Heart left ventricle (tissue), 16 donors: ENCODE measurements at regions not wholly inside any gene's neighbourhood (a gene's known extent, or its start where the extent isn't known, plus 50 kb on each side); places are given as distances from the start of the nearest gene placed in this dataset.

Experiments
- ATAC-seq, 4 donors: fragments of 200-7000 bp; cut with Tn5 transposase; one replicate each; pipeline ENCODE4 v1.9.1; 2020 to 2022; ENCODE audit warnings: moderate library complexity in 4 of 4, mild to moderate bottlenecking in 3 of 4, moderate number of reproducible peaks in 1 of 4
- DNase-seq, 5 donors: peaks; one replicate each; pipeline ENCODE4 v3.0.0-alpha.2; 2020
- H3K27ac ChIP-seq, 12 donors: fragments of 200-600 bp; sonication (generic) in 4 of 12; one replicate each; pipeline versions ENCODE4 v1.5.0 to v1.8.0; 2016 to 2022; ENCODE audit warnings: mild to moderate bottlenecking in 2 of 12
- H3K27me3 ChIP-seq, 9 donors: fragments of 200-600 bp; sonication (generic) in 2 of 9; one replicate each; pipeline versions ENCODE4 v1.5.1 to v1.8.0; 2016 to 2022; ENCODE audit warnings: mild to moderate bottlenecking in 3 of 9
- H3K36me3 ChIP-seq, 9 donors: fragments of 200-600 bp; sonication (generic) in 2 of 9; one replicate each; pipeline versions ENCODE4 v1.5.0 to v1.8.0; 2018 to 2022; ENCODE audit warnings: mild to moderate bottlenecking in 2 of 9
- H3K4me1 ChIP-seq, 12 donors: fragments of 200-600 bp; sonication (generic) in 4 of 12; one replicate each; pipeline versions ENCODE4 v1.5.0 to v1.8.0; 2016 to 2022; ENCODE audit warnings: mild to moderate bottlenecking in 3 of 12
- H3K4me3 ChIP-seq, 12 donors: fragments of 200-600 bp; sonication (generic) in 4 of 12; one replicate each; pipeline versions ENCODE4 v1.5.0 to v1.8.0; 2017 to 2022; ENCODE audit warnings: mild to moderate bottlenecking in 9 of 12, moderate library complexity in 4 of 12
- H3K9me3 ChIP-seq, 12 donors: fragments of 200-600 bp; sonication (generic) in 4 of 12; one replicate each; pipeline versions ENCODE4 v1.5.0 to v1.8.0; 2016 to 2022; ENCODE audit warnings: mild to moderate bottlenecking in 1 of 12
- POLR2A ChIP-seq, 2 donors: fragments of 450-650 bp; IDR thresholded peaks; one replicate each; pipeline ENCODE4 v1.6.1; 2017; ENCODE audit warnings: antibody characterized with exemption in 2 of 2, mild to moderate bottlenecking in 2 of 2, moderate library complexity in 2 of 2
- WGBS, 4 donors: extraction: QIAGEN DNeasy Blood & Tissue Kit in 2 of 4; methylation state at CpG; one replicate each; pipeline versions ENCODE4 v1.1.5 to v1.1.7; 2013 to 2018; 5-methylcytosine and 5-hydroxymethylcytosine counted together
- intact Hi-C, 10 donors: fragments of 100-400 bp; cut with DNase I; formaldehyde crosslinking; loops; one replicate each; pipeline versions ENCODE4 v1.11.1 to v1.14.2; 2022
- TF ChIP-seq, protein P1 (sequence below), 12 donors: fragments of 200-600 bp; sonication (generic) in 4 of 12; IDR thresholded peaks; one replicate each; pipeline versions ENCODE4 v1.5.0 to v1.8.0; 2018 to 2022; ENCODE audit warnings: antibody characterized with exemption in 12 of 12, mild to moderate bottlenecking in 5 of 12
- donor health status: ischemic (EF 13 %, LVEDD 7.1; RV severe dilation, severe dysfunction).
- donor health status: healthy with polysubstance abuse.
- donor health status: DM: no; HTN: yes; CAD: no.
- donor health status: DM: no; HTN: no; CAD: no.
- donor health status: ischemic (EF 25% LVEDD 6.9; RV normal size, moderate dysfunction).
- donor health status: ischemic (EF 25% LVEDD 5.7; RV mildly dilated, moderate dysfunction).
- donor health status: healthy.
- donor health status: DM: yes; HTN: yes; CAD: no.
- donor health status: ischemic (EF 35%, LVEDD 5.7; RV mildly dilated, moderate dysfunction).
- donor health status: nonischemic (EF 11% LVEDD 7.7; RV severe dilation, severe dysfunction).
- donor health status: DM: yes; HTN: yes; CAD: no.
- donor health status: PGD.
- donor health status: ischemic (EF 29% LVEDD 5.4; RV normal size, mild dysfunction).
- donor health status: nonischemic (EF 23%, LVEDD 6.1; RV moderate dilation, normal function).

GRCh38 chr11:91308069-91308468 lies 916.5 kb upstream of the FAT3 start:
- 55 to 78% (median 72%) methylated on average over 2 of the region's 2 CpGs for WGBS, 4 donors

GRCh38 chr11:91305402-91305801 lies 919.2 kb upstream of the FAT3 start:
- intact Hi-C loops = no loop called here
- no peak for ATAC-seq
- DNase-seq = no peak
- Histone ChIP-seq H3K4me1 (peaks cover 0 to 4% (median 0%) of the 10 kb centered on the region in 12 donors), H3K27me3 (no peaks in the 10 kb centered on the region), H3K9me3 (no peaks in the 10 kb centered on the region), H3K4me3 (no peak overlapping the region), H3K36me3 (no peaks in the 10 kb centered on the region), H3K27ac (no peak overlapping the region)
- WGBS, 4 donors = 4 to 9% (median 7%) methylated on average over 2 of the region's 2 CpGs
- TF ChIP-seq, protein P1, sequence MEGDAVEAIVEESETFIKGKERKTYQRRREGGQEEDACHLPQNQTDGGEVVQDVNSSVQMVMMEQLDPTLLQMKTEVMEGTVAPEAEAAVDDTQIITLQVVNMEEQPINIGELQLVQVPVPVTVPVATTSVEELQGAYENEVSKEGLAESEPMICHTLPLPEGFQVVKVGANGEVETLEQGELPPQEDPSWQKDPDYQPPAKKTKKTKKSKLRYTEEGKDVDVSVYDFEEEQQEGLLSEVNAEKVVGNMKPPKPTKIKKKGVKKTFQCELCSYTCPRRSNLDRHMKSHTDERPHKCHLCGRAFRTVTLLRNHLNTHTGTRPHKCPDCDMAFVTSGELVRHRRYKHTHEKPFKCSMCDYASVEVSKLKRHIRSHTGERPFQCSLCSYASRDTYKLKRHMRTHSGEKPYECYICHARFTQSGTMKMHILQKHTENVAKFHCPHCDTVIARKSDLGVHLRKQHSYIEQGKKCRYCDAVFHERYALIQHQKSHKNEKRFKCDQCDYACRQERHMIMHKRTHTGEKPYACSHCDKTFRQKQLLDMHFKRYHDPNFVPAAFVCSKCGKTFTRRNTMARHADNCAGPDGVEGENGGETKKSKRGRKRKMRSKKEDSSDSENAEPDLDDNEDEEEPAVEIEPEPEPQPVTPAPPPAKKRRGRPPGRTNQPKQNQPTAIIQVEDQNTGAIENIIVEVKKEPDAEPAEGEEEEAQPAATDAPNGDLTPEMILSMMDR (IDR thresholded peaks at IDR 0.05) = no peak
- TF ChIP-seq POLR2A (IDR thresholded peaks at IDR 0.05) = no peak

More at GRCh38 chr11:91308069-91308468, 916.5 kb upstream of the FAT3 start:
- H3K27ac ChIP-seq = no peak overlapping the region
- H3K9me3 ChIP-seq = no peaks in the 10 kb centered on the region
- DNase-seq = no peak
- intact Hi-C loops = no loop called here
- no peaks in the 10 kb centered on the region for H3K36me3 ChIP-seq
- ATAC-seq = no peak
- TF ChIP-seq, protein P1 (IDR thresholded peaks at IDR 0.05) = no peak
- no peak for TF ChIP-seq POLR2A (IDR thresholded peaks at IDR 0.05)
- no peaks in the 10 kb centered on the region for H3K27me3 ChIP-seq
- no peak overlapping the region for H3K4me3 ChIP-seq
- H3K4me1 ChIP-seq = peaks cover 0 to 4% (median 0%) of the 10 kb centered on the region in 12 donors

DNA sequence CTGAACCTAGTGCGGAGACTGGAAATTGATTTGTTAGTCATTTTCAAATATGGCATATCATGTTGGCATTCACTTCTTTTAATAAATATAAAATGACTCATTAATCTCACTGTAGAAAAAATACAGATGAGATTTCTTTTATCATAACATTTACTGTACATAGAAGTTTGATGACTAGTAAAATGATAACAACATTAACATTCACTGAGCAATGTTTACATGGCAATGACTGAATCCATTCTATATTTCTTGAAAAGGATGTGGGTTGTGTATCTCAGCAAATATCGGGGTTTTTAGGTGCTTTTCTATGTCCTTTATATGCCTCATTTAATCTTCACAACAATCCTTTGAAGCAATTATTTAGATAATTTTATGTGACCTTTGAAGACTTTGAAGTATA lies 920.9 kb upstream of the FAT3 start:
- no peaks in the 10 kb centered on the region for H3K27me3 ChIP-seq
- no peak overlapping the region for H3K27ac ChIP-seq
- intact Hi-C loops = no loop called here
- DNase-seq = no peak
- H3K9me3 ChIP-seq = no peaks in the 10 kb centered on the region
- no peak for ATAC-seq
- no peaks in the 10 kb centered on the region for H3K36me3 ChIP-seq
- TF ChIP-seq, protein P1 (IDR thresholded peaks at IDR 0.05) = no peak
- TF ChIP-seq POLR2A (IDR thresholded peaks at IDR 0.05) = no peak
- 91 to 97% (median 92%) methylated on average over 2 of the region's 2 CpGs for WGBS, 4 donors
- H3K4me3 ChIP-seq = no peak overlapping the region
- H3K4me1 ChIP-seq = peaks cover 0 to 4% (median 0%) of the 10 kb centered on the region in 12 donors

DNA sequence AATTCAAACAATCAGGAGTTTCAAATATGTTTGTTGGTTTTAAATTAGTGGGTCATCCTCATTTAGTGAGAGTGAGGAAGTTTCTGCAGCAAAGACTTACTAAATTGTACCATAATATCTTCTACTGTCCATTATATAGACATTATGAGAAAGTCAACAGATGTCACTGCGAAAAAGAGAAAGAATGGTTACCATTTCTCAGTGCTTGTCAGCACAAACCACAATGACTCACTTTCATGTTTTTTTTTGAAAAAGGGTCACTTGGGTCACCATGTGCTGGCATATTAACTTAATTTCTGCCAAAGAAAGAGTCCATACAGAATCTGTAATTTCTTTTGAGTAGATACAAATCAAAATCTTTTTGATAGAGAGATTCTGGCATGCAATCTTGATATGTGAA lies 924.6 kb upstream of the FAT3 start:
- no peak for TF ChIP-seq POLR2A (IDR thresholded peaks at IDR 0.05)
- TF ChIP-seq, protein P1 (IDR thresholded peaks at IDR 0.05) = no peak
- WGBS, 4 donors = 74 to 92% (median 83%) methylated on average over 1 of the region's 1 CpG
- intact Hi-C loops = no loop called here

More for the DNA sequence above, 924.6 kb upstream of the FAT3 start:
- no peak overlapping the region for H3K4me3 ChIP-seq
- DNase-seq (no peak), ATAC-seq (no peak)
- H3K36me3 ChIP-seq = no peaks in the 10 kb centered on the region
- H3K4me1 ChIP-seq = no peaks in the 10 kb centered on the region
- H3K27ac ChIP-seq = no peak overlapping the region
- no peaks in the 10 kb centered on the region for H3K27me3 ChIP-seq
- H3K9me3 ChIP-seq = no peaks in the 10 kb centered on the region
